ENCODE measurements at regions not wholly inside any gene's neighbourhood (a gene's known extent, or its start where the extent isn't known, plus 50 kb on each side); places are given as distances from the start of the nearest gene placed in this dataset.

DNA sequence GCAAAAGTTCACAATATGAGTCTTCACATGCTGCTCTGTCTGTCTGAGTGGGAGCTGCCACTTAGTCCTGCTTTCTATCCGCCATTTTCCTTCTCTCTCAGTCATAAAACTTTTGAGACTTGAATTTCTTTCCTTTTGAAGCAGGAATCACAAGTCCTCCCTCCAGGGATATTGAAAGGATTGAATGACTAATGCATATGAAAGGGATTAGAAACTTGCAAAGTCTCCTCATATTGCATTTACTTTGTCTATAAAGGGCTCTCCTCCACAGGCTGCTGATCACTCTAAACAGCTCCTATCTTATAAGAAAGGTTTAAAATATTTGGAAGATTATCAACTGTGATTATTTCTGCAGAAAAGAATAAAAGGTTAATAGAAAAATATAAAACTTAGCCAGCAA, 879.1 kb downstream of the ARAP2 start:
- TF ChIP-seq, protein P1, sequence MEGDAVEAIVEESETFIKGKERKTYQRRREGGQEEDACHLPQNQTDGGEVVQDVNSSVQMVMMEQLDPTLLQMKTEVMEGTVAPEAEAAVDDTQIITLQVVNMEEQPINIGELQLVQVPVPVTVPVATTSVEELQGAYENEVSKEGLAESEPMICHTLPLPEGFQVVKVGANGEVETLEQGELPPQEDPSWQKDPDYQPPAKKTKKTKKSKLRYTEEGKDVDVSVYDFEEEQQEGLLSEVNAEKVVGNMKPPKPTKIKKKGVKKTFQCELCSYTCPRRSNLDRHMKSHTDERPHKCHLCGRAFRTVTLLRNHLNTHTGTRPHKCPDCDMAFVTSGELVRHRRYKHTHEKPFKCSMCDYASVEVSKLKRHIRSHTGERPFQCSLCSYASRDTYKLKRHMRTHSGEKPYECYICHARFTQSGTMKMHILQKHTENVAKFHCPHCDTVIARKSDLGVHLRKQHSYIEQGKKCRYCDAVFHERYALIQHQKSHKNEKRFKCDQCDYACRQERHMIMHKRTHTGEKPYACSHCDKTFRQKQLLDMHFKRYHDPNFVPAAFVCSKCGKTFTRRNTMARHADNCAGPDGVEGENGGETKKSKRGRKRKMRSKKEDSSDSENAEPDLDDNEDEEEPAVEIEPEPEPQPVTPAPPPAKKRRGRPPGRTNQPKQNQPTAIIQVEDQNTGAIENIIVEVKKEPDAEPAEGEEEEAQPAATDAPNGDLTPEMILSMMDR (IDR thresholded peaks at IDR 0.05) = no peak
- no peak for TF ChIP-seq PHF8 (IDR thresholded peaks at IDR 0.05; ENCODE audit: borderline replicate concordance, low read depth)
- no peak for TF ChIP-seq MYC (IDR thresholded peaks at IDR 0.05; ENCODE audit: borderline replicate concordance, low read length)
- TF ChIP-seq SMC3 (IDR thresholded peaks at IDR 0.05) = no peak
- TF ChIP-seq KDM1A (IDR thresholded peaks at IDR 0.05; ENCODE audit: low read depth) = no peak
- TF ChIP-seq JUNB (IDR thresholded peaks at IDR 0.05) = no peak
- TF ChIP-seq NR3C1 (IDR thresholded peaks at IDR 0.05) = no peak
